Stimulated activated naive CD8-positive, alpha-beta T cell treated with anti-CD3 and anti-CD28 coated beads, Interleukin-15, amount 100 ng/mL, for 72 hours (primary cell): ENCODE measurements at regions not wholly inside any gene's neighbourhood (a gene's known extent, or its start where the extent isn't known, plus 50 kb on each side); places are given as distances from the start of the nearest gene placed in this dataset.
A peak's percentile ranks its signal among the peaks of the same experiment; 100 is the strongest.

Experiments
- ATAC-seq: fragments of 150-1000 bp; cut with Tn5 transposase; 2 replicates; pipeline ENCODE4 v1.10.0; 2021; ENCODE audit warnings: mild to moderate bottlenecking, moderate library complexity
- DNase-seq, 2 donors: peaks; one replicate each; pipeline ENCODE4 v3.0.0; 2021 to 2022
- H3K27ac Mint-ChIP-seq, 2 donors: one replicate each; pipeline ENCODE4 v1.8.0; 2022; ENCODE audit warnings: mild to moderate bottlenecking in 2 of 2, mixed read lengths in 2 of 2, moderate library complexity in 2 of 2
- H3K27me3 Mint-ChIP-seq: one replicate; pipeline ENCODE4 v1.8.0; 2022; ENCODE audit warnings: mixed read lengths
- H3K4me1 Mint-ChIP-seq: one replicate; pipeline ENCODE4 v1.8.0; 2022; ENCODE audit warnings: mild to moderate bottlenecking, mixed read lengths
- H3K4me3 Mint-ChIP-seq, 2 donors: one replicate each; pipeline ENCODE4 v1.8.0; 2022; ENCODE audit warnings: mild to moderate bottlenecking in 2 of 2, mixed read lengths in 2 of 2, moderate library complexity in 1 of 2
- H3K9me3 Mint-ChIP-seq, 2 donors: one replicate each; pipeline ENCODE4 v1.8.0; 2022; ENCODE audit warnings: mixed read lengths in 2 of 2

DNA sequence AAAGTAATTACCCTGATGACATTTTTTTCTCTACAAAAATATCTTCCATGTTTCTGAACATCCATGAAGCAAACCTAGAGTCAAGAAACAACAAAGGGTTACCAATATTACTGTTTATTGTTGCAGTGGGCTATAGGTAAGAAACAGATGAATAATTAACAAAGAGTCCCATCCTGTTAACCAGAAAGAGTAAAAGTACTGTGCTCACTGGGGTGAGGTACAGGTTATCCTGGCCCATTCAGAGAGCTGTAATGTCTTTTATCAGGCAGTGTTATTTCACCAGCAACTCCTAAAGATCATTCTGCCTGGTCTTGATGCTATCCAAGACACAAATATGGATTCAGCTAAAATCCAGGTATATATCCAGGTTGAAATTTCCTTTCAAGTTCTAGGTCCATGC, 754.9 kb downstream of the SATB2 start:
- H3K4me3 Mint-ChIP-seq, result no peak overlapping the region
- ATAC-seq (no peak), DNase-seq (no peak)
- H3K27me3 Mint-ChIP-seq, result no peaks in the 10 kb centered on the region
- H3K4me1 Mint-ChIP-seq, result no peaks in the 10 kb centered on the region
- H3K9me3 Mint-ChIP-seq, result no peaks in the 10 kb centered on the region
- H3K27ac Mint-ChIP-seq, result no peak overlapping the region

DNA sequence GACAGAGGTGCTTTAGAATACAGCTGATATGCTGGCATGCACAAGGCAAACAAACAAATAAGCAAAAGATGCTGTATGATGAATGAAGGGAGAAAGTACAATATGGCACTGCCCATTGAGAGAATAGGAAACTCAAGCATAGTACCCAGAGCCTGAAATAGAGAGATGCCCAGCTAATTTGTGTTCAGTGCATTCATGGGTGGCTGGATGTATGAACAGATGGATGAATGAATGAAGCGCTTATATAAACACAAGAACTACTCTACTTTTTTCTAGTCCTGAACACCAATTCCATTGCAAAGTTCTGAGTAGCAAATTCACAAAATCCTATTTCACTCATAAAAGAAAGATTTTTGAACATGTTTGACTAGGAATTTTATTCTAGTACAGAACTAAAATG, 756.3 kb downstream of the SATB2 start:
- H3K4me1 Mint-ChIP-seq, result no peaks in the 10 kb centered on the region
- no peak overlapping the region for H3K27ac Mint-ChIP-seq
- no peak for DNase-seq
- H3K27me3 Mint-ChIP-seq, result no peaks in the 10 kb centered on the region
- no peak overlapping the region for H3K4me3 Mint-ChIP-seq
- no peaks in the 10 kb centered on the region for H3K9me3 Mint-ChIP-seq
- ATAC-seq, result no peak

DNA sequence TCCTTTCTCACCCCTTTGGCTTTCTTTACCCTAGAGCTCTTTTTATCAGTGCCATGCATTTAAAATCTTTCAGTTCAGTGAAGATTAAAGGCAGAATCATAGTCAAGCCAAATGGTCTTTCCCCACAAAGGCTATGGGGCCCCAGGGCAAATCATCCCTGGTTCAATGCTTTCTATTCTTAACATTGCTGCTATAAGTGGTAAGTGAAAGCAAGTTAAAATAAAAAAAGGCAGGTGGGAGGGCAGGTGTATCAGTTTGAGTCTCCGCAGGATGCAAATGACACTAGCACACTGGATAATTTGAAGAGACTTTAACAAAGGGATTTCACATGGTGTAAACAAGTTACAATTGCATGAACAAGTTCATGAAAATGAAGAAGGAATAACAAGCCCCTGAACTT, 757.4 kb downstream of the SATB2 start:
- Mint-ChIP-seq H3K27me3 (no peaks in the 10 kb centered on the region), H3K27ac (no peak overlapping the region), H3K9me3 (no peaks in the 10 kb centered on the region), H3K4me1 (no peaks in the 10 kb centered on the region), H3K4me3 (no peak overlapping the region)
- no peak for DNase-seq
- ATAC-seq, result no peak

DNA sequence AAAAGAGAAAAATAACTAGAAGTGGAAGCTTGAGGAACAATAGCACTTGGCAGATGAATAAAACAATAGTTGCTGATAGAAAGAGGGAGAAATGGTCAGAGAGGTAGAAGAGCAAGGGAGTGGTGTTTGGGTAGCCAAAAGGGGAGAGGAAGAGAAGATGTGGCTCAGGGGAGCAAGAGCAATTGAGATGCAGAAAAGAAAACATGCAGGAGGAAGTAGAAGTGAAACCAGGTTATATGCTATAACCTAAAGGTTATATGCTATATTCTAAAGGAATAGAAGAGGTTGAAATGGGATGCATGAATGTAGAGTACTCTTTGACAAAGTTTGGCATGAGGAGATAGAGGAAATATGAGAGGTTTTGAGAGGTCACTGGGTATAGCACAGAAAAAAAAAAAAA, 759.5 kb downstream of the SATB2 start:
- H3K9me3 Mint-ChIP-seq, result no peaks in the 10 kb centered on the region
- no peak for DNase-seq
- no peak for ATAC-seq
- H3K27ac Mint-ChIP-seq, result no peak overlapping the region
- no peaks in the 10 kb centered on the region for H3K4me1 Mint-ChIP-seq
- no peaks in the 10 kb centered on the region for H3K27me3 Mint-ChIP-seq
- H3K4me3 Mint-ChIP-seq, result no peak overlapping the region

DNA sequence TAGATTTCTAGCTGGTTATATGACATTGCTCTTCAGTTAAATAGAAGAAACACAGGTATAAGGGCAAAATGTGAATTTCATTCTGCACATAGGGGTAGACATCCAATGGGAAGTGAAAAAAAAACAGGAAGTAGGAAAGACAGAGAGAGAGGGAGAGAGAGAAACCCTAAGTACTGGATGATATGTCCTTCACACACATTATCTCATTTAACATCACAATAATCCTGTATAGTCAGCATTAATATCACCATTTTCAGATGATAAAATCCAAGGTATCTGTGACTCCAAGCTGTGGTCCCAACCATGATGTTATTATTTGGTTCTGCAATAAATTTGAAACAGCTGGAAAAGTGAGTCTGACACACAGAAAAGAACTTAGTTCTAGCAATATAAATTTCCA, 759.9 kb downstream of the SATB2 start:
- no peaks in the 10 kb centered on the region for H3K27me3 Mint-ChIP-seq
- H3K9me3 Mint-ChIP-seq, result no peaks in the 10 kb centered on the region
- H3K27ac Mint-ChIP-seq, result no peak overlapping the region
- H3K4me1 Mint-ChIP-seq, result no peaks in the 10 kb centered on the region
- ATAC-seq (no peak), DNase-seq (no peak)
- H3K4me3 Mint-ChIP-seq, result no peak overlapping the region

DNA sequence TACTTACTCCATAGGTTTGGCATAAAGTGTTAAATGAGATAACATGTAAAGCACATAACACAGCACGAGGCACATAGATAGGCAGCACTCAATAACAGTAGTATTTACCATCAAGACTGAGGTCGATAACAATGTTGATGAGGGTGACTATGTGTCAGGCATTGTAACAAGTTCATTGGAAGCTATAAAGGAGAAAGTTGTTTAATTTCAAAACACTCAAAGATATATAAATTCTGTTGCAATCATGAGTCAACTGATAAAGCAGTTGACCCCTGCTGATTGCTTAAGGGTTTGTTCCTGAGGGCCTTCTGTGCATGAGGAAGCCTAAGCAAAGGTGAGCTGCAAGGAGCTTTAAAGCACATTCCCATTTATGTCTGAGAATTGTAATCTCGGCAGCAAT, 760.5 kb downstream of the SATB2 start:
- Mint-ChIP-seq H3K4me3 (no peak overlapping the region), H3K4me1 (no peaks in the 10 kb centered on the region), H3K27ac (peak overlapping the region in 1 of 2 donors; percentile 21), H3K9me3 (no peaks in the 10 kb centered on the region), H3K27me3 (no peaks in the 10 kb centered on the region)
- no peak for ATAC-seq
- no peak for DNase-seq

DNA sequence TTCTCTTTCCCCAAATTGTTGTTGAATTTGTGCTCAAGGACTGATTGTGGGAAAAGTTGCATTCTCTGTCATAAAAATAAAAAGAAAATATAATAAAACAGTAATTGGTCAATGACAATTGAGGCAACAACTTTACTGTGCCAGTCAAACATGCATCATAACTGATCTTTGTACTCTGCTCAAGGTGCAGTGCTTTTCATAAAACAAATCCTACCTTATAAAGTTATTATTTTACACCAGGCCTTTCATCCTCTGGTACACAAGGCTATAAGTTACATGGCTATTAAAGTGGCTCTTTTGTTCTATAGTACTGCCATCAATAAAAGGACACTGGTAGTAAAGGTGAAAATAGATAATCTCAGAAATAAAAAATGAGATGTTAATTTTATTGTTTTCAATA, 761.9 kb downstream of the SATB2 start:
- H3K4me1 Mint-ChIP-seq, result no peaks in the 10 kb centered on the region
- H3K4me3 Mint-ChIP-seq, result no peak overlapping the region
- no peak for ATAC-seq
- H3K9me3 Mint-ChIP-seq, result no peaks in the 10 kb centered on the region
- no peak for DNase-seq
- no peak overlapping the region for H3K27ac Mint-ChIP-seq
- no peaks in the 10 kb centered on the region for H3K27me3 Mint-ChIP-seq

DNA sequence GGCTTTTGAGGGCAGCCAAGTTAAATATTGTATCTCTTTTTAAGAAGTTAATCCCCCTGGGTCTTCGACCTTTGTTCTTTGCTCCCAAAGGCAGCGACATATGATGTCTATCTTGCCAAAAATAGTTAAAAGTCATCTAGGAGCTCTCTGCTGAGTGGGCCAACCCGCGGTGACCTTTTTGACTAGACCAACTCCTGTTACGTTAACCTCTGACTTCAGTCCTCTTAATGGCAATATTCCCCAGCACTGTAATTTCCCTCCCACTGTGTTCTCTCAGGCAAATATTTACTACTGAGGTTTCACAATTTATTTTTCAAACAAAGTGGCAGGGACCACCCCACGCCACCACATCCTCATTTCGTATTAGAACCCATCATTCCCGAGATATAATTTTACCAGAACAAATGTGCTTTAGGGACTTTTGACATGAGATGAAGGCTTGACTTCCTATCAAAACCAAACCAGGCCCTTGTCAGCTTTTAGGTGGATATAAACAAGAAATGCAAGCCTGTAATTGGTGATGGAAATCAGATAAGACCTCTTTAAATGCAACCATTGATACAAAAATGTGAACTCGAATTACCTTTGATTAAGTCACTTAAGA, 764.7 kb downstream of the SATB2 start:
- Mint-ChIP-seq H3K4me3 (no peak overlapping the region), H3K4me1 (no peaks in the 10 kb centered on the region), H3K27me3 (no peaks in the 10 kb centered on the region), H3K9me3 (peaks cover 0 to 7% of the 10 kb centered on the region in 2 donors), H3K27ac (no peak overlapping the region)
- ATAC-seq, result no peak
- DNase-seq, result no peak

DNA sequence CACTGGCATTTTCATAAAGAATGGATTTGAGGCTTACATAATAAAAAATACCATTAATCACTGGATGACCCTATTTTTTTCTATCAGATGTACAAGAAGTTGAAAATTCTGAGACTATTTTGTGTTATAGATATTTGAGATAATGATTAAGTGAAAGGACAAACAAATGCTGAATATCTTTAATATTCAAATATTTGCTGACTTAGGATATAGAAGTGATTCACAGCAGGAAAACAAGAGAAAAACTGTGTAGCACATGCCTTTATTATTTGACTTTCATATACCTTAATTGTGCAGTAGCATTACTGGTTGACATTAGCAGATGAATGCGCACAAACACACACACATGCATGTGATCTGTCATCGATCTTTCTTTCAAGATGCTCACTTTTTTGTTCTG, 766.5 kb downstream of the SATB2 start:
- DNase-seq (no peak), ATAC-seq (no peak)
- no peak overlapping the region for H3K27ac Mint-ChIP-seq
- no peaks in the 10 kb centered on the region for H3K4me1 Mint-ChIP-seq
- no peaks in the 10 kb centered on the region for H3K27me3 Mint-ChIP-seq
- H3K9me3 Mint-ChIP-seq, result peaks cover 0 to 8% of the 10 kb centered on the region in 2 donors
- no peak overlapping the region for H3K4me3 Mint-ChIP-seq

DNA sequence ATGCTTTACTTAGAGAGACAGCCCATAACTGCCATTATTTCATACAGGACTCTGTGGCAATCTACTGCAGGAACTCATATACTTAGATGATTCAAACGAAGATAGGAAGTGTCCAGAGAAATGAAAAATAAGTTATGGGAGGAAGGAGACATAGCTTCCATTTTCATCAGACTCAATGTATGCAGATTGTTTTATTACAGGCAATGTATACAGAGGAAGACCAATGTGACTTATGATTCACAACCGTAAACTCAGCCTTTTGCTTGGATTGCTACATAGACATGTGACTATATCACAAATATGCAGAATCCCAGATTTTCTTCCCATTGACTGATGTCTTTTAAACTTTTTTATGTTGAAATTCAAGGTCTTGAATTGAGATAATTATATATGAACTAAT, 793.4 kb downstream of the SATB2 start:
- H3K27ac Mint-ChIP-seq, result no peak overlapping the region
- DNase-seq (no peak), ATAC-seq (no peak)
- peaks cover 0 to 3% of the 10 kb centered on the region in 2 donors for H3K9me3 Mint-ChIP-seq
- no peaks in the 10 kb centered on the region for H3K4me1 Mint-ChIP-seq
- H3K27me3 Mint-ChIP-seq, result no peaks in the 10 kb centered on the region
- no peak overlapping the region for H3K4me3 Mint-ChIP-seq

DNA sequence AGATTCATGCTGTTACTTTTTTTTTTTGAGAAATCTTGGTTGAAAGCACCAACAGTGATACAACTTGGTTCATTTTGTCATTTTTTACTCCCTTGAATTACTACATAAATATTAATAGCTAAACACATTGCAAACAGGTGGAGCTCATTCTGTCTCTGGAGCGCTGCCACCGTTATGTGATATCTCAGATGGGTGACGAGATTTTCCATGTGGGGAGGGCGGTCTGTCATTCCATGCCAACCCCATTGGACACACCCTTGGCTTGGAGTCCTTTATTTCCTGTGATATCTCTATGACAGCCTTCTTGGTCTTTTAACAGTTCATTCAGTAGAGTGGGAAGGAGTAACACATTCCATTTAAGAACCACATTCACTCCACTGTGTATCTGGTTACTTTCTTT, 794.8 kb downstream of the SATB2 start:
- DNase-seq, result no peak
- ATAC-seq, result no peak
- no peaks in the 10 kb centered on the region for H3K4me1 Mint-ChIP-seq
- H3K27ac Mint-ChIP-seq, result no peak overlapping the region
- no peak overlapping the region for H3K4me3 Mint-ChIP-seq
- no peaks in the 10 kb centered on the region for H3K27me3 Mint-ChIP-seq
- peaks cover 0 to under 1% of the 10 kb centered on the region in 2 donors for H3K9me3 Mint-ChIP-seq

DNA sequence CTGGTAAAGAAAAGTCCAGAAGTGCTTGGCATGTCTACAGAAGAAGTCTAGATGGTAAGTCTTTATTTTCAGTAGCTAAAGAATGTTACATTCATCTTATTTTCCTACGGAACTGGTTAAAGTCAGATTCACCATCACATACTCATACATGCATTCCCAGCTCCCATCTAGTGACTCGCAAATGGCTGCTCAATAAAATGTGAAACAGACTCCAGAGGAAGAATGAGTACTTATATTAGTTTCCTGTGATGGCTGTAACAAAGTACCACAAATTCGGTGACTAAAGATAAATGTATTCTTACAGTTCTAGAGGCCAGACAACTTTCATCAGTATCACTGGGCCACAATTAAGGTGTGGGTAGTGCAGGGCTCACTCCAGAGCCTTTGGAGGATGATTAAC, 797.2 kb downstream of the SATB2 start:
- Mint-ChIP-seq H3K27ac (no peak overlapping the region), H3K27me3 (no peaks in the 10 kb centered on the region), H3K9me3 (no peaks in the 10 kb centered on the region), H3K4me3 (no peak overlapping the region), H3K4me1 (no peaks in the 10 kb centered on the region)
- DNase-seq (no peak), ATAC-seq (no peak)

DNA sequence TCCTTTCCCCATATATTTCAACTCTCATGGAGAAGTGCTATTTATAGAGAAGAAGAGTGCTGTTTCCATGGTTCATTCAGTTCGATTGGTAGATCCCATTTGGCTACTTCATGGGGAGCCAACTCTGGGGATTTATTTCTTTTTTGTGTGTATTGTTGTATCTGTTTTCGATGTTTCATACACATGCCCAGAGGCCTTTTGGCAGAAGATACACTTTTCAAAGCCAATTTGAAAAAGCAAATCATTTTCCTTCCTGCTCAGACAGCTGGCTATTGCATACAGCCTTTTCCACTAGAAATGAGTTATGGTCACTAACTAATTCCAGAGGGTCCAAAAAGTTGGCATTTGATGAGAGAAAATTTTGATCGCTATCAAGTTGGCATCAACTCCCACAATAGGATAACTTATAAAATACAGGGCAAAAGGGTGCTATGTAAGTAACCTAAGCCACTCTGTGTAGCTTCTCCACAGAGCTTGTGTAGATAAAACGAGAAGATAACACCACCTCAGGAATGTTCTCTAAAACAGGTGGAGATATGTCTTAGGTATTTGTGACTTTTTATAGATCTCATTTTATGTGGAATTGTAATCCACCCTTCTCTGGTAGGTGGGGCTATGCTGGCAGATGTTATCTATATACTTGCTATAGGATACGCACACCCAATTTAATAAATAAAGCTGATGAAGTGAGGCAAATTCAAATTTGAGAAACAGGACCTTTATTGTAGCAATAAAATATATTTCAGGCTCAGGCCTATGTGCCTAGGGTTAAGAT, 798.5 kb downstream of the SATB2 start:
- Mint-ChIP-seq H3K27ac (no peak overlapping the region), H3K9me3 (no peaks in the 10 kb centered on the region), H3K27me3 (no peaks in the 10 kb centered on the region), H3K4me3 (no peak overlapping the region), H3K4me1 (no peaks in the 10 kb centered on the region)
- ATAC-seq (no peak), DNase-seq (no peak)

DNA sequence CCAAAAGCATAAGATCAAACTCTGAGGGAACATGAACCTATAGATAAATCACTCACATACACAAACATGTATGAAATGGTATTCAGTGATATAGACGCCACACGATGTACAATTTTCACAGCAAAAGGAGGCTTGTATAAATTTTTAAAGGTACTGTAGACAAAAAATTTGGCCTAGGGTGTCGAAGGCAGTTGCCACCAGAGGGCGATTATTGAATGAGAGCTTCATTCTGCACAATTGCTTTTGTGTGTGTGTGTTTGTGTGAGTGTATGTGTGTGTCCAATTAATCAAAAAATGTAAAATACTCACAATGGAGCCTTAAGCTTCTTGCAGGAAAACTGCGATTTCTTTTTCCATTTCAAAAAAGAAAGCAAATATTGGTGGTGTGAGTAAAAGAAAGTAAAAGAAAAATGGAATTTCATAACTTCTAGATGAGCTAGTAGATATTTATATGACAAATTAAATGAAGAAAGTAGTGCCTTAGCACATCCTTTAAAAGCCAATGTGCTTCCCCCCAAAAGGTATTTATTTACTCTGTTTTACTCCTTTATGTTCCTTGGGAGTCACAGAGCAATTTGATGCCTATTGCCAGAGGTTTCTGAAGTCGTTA, 800.1 kb downstream of the SATB2 start:
- Mint-ChIP-seq H3K27me3 (no peaks in the 10 kb centered on the region), H3K27ac (no peak overlapping the region), H3K9me3 (no peaks in the 10 kb centered on the region), H3K4me1 (no peaks in the 10 kb centered on the region), H3K4me3 (no peak overlapping the region)
- ATAC-seq (no peak), DNase-seq (no peak)

DNA sequence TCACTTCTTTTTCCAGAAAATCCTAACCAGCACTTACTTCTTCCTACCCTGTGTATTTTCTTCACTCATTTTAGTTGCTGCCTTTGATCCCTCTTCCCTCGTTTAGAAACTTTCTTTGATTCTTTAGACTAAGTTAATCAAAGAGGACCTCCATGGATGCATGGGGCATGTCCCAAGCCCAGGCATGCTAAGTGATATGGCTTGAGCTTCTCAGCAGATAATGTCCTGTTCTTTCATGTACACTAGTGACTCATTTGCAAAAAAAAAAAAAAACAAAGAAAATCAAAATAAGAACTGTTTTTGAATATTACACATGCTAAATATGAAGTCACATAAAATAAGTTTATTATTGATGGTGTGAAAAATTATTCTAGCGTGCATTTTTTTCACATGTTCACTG, 800.9 kb downstream of the SATB2 start:
- H3K27ac Mint-ChIP-seq, result no peak overlapping the region
- H3K4me3 Mint-ChIP-seq, result no peak overlapping the region
- H3K9me3 Mint-ChIP-seq, result no peaks in the 10 kb centered on the region
- no peak for DNase-seq
- no peaks in the 10 kb centered on the region for H3K4me1 Mint-ChIP-seq
- no peaks in the 10 kb centered on the region for H3K27me3 Mint-ChIP-seq
- no peak for ATAC-seq

DNA sequence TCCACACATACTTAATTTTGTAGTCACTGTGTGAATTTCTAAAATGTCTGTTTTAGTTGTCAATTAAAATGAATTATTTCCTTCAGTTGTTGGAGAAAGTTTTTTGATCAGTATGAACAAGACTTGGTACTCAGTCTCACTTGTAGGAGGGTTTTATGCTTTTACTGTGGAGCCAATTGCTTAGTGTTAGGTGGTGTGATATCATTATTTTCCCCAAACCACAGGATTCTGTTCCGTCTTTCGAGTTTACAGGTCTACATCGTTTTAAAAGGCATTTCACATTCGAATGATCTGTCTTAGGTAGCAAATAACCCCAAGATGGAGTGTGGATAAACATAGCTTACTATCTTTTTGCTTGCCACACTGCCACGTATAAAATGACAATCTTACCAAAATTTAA, 803.1 kb downstream of the SATB2 start:
- no peaks in the 10 kb centered on the region for H3K4me1 Mint-ChIP-seq
- no peak overlapping the region for H3K27ac Mint-ChIP-seq
- no peak for DNase-seq
- no peak overlapping the region for H3K4me3 Mint-ChIP-seq
- no peaks in the 10 kb centered on the region for H3K9me3 Mint-ChIP-seq
- ATAC-seq, result no peak
- H3K27me3 Mint-ChIP-seq, result no peaks in the 10 kb centered on the region
